Muscle of leg (tissue), 3 donors: ENCODE measurements at regions not wholly inside any gene's neighbourhood (a gene's known extent, or its start where the extent isn't known, plus 50 kb on each side); places are given as distances from the start of the nearest gene placed in this dataset.
"Not testable (repeated sequence)": the region's sequence is repeated elsewhere in the genome, so short reads cannot be mapped to it uniquely, and the experiment has no call there.

Experiments used
- DNase-seq: peaks from one replicate; pipeline ENCODE4 v3.0.0; 2013
- H3K27ac ChIP-seq: one replicate; pipeline ENCODE4 v1.5.1; 2013; ENCODE audit warnings: mild to moderate bottlenecking, low read length, control low read depth
- H3K27me3 ChIP-seq: one replicate; pipeline ENCODE4 v1.6.1; 2013; ENCODE audit warnings: low read length; ENCODE audit not compliant: control insufficient read depth, insufficient read depth
- H3K36me3 ChIP-seq: one replicate; pipeline ENCODE4 v1.6.1; 2013; ENCODE audit warnings: low read length; ENCODE audit not compliant: control insufficient read depth, insufficient read depth
- H3K4me1 ChIP-seq: one replicate; pipeline ENCODE4 v1.6.1; 2013; ENCODE audit warnings: low read length; ENCODE audit not compliant: control insufficient read depth, insufficient read depth
- H3K4me3 ChIP-seq: one replicate; pipeline ENCODE4 v1.5.1; 2013; ENCODE audit warnings: low read length, control low read depth
- H3K9me3 ChIP-seq: replicated peaks from 2 replicates; pipeline ENCODE4 v1.6.1; 2013; ENCODE audit warnings: low read depth, low read length; ENCODE audit not compliant: control insufficient read depth
- WGBS: methylation state at CpG from one replicate; pipeline ENCODE4 v1.1.5; 2013; ENCODE audit warnings: missing lambda C conversion rate; ENCODE audit not compliant: insufficient coverage; 5-methylcytosine and 5-hydroxymethylcytosine counted together

DNA sequence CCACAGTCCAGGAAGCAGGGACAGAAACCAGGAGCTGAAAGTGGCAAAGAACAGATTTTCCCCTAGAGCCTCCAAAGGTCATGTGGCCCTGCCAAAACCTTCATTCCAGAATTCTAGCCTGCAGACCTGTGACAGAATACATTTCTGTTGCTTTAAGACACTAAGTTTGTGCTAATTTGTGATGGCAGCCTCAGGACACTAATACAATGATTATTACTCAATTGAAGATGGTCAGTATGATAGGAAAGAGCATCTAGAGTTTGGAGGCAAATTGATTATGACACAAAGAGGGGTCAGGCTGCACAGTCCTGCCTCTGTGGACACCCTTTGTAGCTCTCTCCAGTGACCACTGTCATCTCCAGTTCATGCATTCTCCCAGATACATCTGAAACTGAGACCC is 79.0 kb upstream of the C3orf49 start:
- no peak overlapping the region for H3K27ac ChIP-seq
- H3K4me3 ChIP-seq = no peak overlapping the region
- H3K27me3 ChIP-seq = no peaks in the 10 kb centered on the region
- no peak for DNase-seq
- no peaks in the 10 kb centered on the region for H3K4me1 ChIP-seq
- H3K36me3 ChIP-seq = no peaks in the 10 kb centered on the region
- H3K9me3 ChIP-seq = no peaks in the 10 kb centered on the region

- DNase-seq, H3K4me1 ChIP-seq, H3K9me3 ChIP-seq, H3K27ac ChIP-seq, H3K4me3 ChIP-seq, H3K36me3 ChIP-seq, H3K27me3 ChIP-seq: not testable (repeated sequence)
- WGBS = no CpG with 5 or more reads among the region's 1 CpG
Measured at GRCh38 chr3:63744693-63745092, 74.4 kb upstream of the C3orf49 start.

GRCh38 chr3:63745757-63746156 is 73.3 kb upstream of the C3orf49 start:
- H3K27ac ChIP-seq = no peak overlapping the region
- H3K36me3 ChIP-seq = no peaks in the 10 kb centered on the region
- 100% methylated on average over 1 of the region's 2 CpGs for WGBS
- H3K27me3 ChIP-seq = no peaks in the 10 kb centered on the region
- H3K9me3 ChIP-seq = no peaks in the 10 kb centered on the region
- no peaks in the 10 kb centered on the region for H3K4me1 ChIP-seq
- no peak for DNase-seq
- no peak overlapping the region for H3K4me3 ChIP-seq

DNA sequence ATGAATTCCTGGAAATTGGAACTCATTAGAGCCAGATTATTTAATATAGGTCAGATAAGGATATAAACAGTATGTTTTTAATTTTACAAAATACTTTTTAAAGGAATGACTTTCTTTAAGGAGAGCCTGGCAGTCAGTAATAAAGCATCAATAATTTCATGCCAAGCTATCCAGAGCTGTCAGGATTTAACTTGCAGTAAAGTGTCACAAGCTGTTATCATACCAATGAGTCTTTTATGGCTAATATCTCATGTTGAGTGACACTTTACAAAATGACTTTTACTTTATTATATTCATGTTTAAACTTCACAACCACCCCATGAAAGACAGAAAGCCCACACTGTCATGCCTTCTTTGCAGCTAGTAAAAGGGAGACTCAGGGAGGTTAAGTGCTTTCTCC is 72.9 kb upstream of the C3orf49 start:
- Histone ChIP-seq H3K4me1 (no peaks in the 10 kb centered on the region), H3K36me3 (no peaks in the 10 kb centered on the region), H3K4me3 (no peak overlapping the region), H3K27me3 (no peaks in the 10 kb centered on the region), H3K27ac (no peak overlapping the region), H3K9me3 (no peaks in the 10 kb centered on the region)
- no peak for DNase-seq

DNA sequence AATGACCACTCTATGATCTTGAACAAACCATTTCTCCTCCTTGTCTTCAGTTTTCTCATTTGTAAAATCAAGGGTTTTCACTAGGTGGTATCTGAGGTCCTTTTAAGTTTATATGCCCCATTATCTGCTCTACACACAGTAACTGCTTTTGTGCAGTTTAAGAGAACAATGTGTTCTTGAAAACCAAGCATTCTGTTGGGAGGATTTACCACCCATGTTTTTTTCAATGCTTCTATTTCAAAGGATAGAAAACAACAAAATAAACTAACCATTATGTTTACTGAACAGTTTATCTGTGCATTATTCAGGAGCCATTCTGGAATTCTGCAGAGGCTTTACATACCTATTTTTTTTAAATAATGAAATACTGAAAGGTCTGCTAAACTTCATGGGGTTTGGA is 67.6 kb upstream of the C3orf49 start:
- H3K27me3 ChIP-seq = no peaks in the 10 kb centered on the region
- H3K36me3 ChIP-seq = no peaks in the 10 kb centered on the region
- H3K4me3 ChIP-seq = no peak overlapping the region
- DNase-seq = no peak
- no peaks in the 10 kb centered on the region for H3K4me1 ChIP-seq
- no peak overlapping the region for H3K27ac ChIP-seq
- no peaks in the 10 kb centered on the region for H3K9me3 ChIP-seq

- DNase-seq = peak; percentile 46
Measured at GRCh38 chr3:63753567-63753966, 65.5 kb upstream of the C3orf49 start.

GRCh38 chr3:63753995-63754394 is 65.1 kb upstream of the C3orf49 start:
- WGBS = no CpG with 5 or more reads among the region's 5 CpGs
- no peak for DNase-seq
- no peak overlapping the region for H3K27ac ChIP-seq

More at GRCh38 chr3:63753567-63753966, 65.5 kb upstream of the C3orf49 start:
- Histone ChIP-seq H3K27me3 (no peaks in the 10 kb centered on the region), H3K9me3 (no peaks in the 10 kb centered on the region), H3K36me3 (no peaks in the 10 kb centered on the region), H3K27ac (no peak overlapping the region), H3K4me3 (no peak overlapping the region), H3K4me1 (no peaks in the 10 kb centered on the region)
- no CpG with 5 or more reads among the region's 4 CpGs for WGBS

DNA sequence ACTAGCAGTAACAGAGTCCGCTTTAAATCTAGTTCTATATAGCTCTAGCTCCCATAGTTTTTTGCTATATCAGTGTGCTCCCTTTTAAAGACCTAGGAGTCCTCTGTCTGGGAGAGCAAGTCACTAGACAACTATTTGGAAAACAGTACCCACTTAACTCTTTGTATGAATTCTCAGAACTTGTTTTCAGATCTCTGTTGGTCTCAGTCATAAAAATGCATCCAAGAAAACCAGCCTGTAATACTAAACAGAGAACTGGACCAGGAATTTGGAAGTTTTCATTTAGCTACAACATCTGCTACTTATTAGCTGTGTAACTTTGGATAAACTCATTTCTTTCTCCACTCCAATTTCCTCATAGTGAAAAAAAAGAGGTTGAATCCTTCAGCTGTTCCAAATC is 56.9 kb upstream of the C3orf49 start:
- H3K4me1 ChIP-seq = no peaks in the 10 kb centered on the region
- H3K4me3 ChIP-seq = no peak overlapping the region
- H3K9me3 ChIP-seq = no peaks in the 10 kb centered on the region
- DNase-seq = peak; percentile 78
- H3K27me3 ChIP-seq = no peaks in the 10 kb centered on the region
- H3K36me3 ChIP-seq = no peaks in the 10 kb centered on the region
- H3K27ac ChIP-seq = no peak overlapping the region
- WGBS = no CpG with 5 or more reads among the region's 1 CpG

More at GRCh38 chr3:63753995-63754394, 65.1 kb upstream of the C3orf49 start:
- Histone ChIP-seq H3K27me3 (no peaks in the 10 kb centered on the region), H3K9me3 (no peaks in the 10 kb centered on the region), H3K4me3 (no peak overlapping the region), H3K4me1 (no peaks in the 10 kb centered on the region), H3K36me3 (no peaks in the 10 kb centered on the region)

GRCh38 chr3:63762934-63763550 is 56.1 kb upstream of the C3orf49 start:
- Histone ChIP-seq H3K27ac (no peak overlapping the region), H3K4me1 (no peaks in the 10 kb centered on the region), H3K9me3 (no peaks in the 10 kb centered on the region), H3K36me3 (no peaks in the 10 kb centered on the region), H3K27me3 (no peaks in the 10 kb centered on the region), H3K4me3 (no peak overlapping the region)
- WGBS = 10% methylated on average over 2 of the region's 5 CpGs
- peak; percentile 72 for DNase-seq

- peak; percentile 10 for DNase-seq
- no CpG with 5 or more reads among the region's 7 CpGs for WGBS
Measured at GRCh38 chr3:63764511-63764910, 54.6 kb upstream of the C3orf49 start.

DNA sequence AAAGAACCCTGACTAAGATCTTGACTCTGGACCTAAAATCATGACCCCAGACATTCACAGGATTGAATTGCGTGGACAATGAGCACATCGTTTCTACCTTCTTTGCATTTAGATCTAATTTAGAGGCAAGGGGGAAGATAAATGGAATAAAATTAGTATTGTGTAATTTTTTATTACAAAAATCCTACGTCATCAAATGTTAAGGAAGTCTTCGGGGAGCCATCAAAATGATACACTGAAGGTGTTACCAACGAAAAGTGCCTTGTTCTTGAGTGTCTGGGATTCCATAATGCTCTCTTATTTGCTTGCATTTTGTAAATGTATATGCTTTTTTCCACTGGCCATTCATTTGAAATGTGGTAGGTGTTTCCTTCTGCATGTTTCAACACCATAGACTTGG is 52.8 kb upstream of the C3orf49 start:
- Histone ChIP-seq H3K4me3 (no peak overlapping the region), H3K4me1 (no peaks in the 10 kb centered on the region), H3K27ac (no peak overlapping the region), H3K9me3 (no peaks in the 10 kb centered on the region), H3K36me3 (no peaks in the 10 kb centered on the region), H3K27me3 (no peaks in the 10 kb centered on the region)
- DNase-seq = no peak
- WGBS = no CpG with 5 or more reads among the region's 5 CpGs

More at GRCh38 chr3:63764511-63764910, 54.6 kb upstream of the C3orf49 start:
- no peak overlapping the region for H3K4me3 ChIP-seq
- no peaks in the 10 kb centered on the region for H3K4me1 ChIP-seq
- H3K27ac ChIP-seq = no peak overlapping the region
- no peaks in the 10 kb centered on the region for H3K9me3 ChIP-seq
- no peaks in the 10 kb centered on the region for H3K36me3 ChIP-seq
- no peaks in the 10 kb centered on the region for H3K27me3 ChIP-seq
